GM12878 (cell line): ENCODE measurements at regions not wholly inside any gene's neighbourhood (a gene's known extent, or its start where the extent isn't known, plus 50 kb on each side); places are given as distances from the start of the nearest gene placed in this dataset.

Source experiments
- ATAC-seq: fragments of 200-7000 bp; cut with Tn5 transposase; 3 replicates; pipeline ENCODE4 v1.9.1; 2020; ENCODE audit warnings: mild to moderate bottlenecking, moderate library complexity
- BruUV-seq: library from RNA; stranded (reverse); fragments of 400-500 nt; replicated peaks from 2 replicates; lab custom pipeline; 2021; lab: Mats Ljungman, UMichigan
- CTCF ChIA-PET: fragments of 300-600 bp; sonication (Branson Sonifier 250); formaldehyde crosslinking; extraction: SDS; loops from one replicate; lab custom pipeline; 2021; ENCODE audit warnings: inconsistent platforms; lab: Yijun Ruan, JAX
- POLR2A ChIA-PET: fragments of 350-600 bp; formaldehyde crosslinking; extraction: SDS; loops from one replicate; lab custom pipeline; 2021; ENCODE audit warnings: inconsistent platforms; lab: Charles Lee
- RAD21 ChIA-PET: fragments of 300-600 bp; sonication (Branson Sonifier 250); formaldehyde crosslinking; loops from one replicate; lab custom pipeline; 2023; ENCODE audit warnings: antibody characterized with exemption; ENCODE audit not compliant: unreplicated experiment; lab: Charles Lee
- SMC1A ChIA-PET: fragments of 300-600 bp; sonication (Branson Sonifier 250); formaldehyde crosslinking; loops from one replicate; lab custom pipeline; 2023; ENCODE audit not compliant: unreplicated experiment, uncharacterized antibody; lab: Charles Lee
- DNase-seq: peaks from one replicate; pipeline ENCODE4 v3.0.0-alpha.2; 2011; ENCODE audit warnings: low read depth, low spot score
- FAIRE-seq: peaks from 3 replicates; lab custom pipeline; 2011; peaks lifted over from hg19 to GRCh38; lab: Jason Lieb, UNC
- H2AFZ ChIP-seq: 2 replicates; pipeline ENCODE4 v1.6.0; 2011; ENCODE audit warnings: low read depth, low read length, control low read depth; ENCODE audit not compliant: control insufficient read depth
- H3K27ac ChIP-seq: 2 replicates; pipeline ENCODE4 v1.5.1; 2011; ENCODE audit warnings: control low read depth; ENCODE audit not compliant: control insufficient read depth, insufficient read depth
- H3K27me3 ChIP-seq, 2 experiments: replicated peaks in 1 of 2; 2 replicates each; pipeline versions ENCODE4 v1.6.0 to v1.6.1; 2011; ENCODE audit warnings: low read length in 1 of 2; ENCODE audit not compliant: control insufficient read depth in 2 of 2, insufficient read depth in 2 of 2
- H3K36me3 ChIP-seq, 2 experiments: 2 replicates each; pipeline ENCODE4 v1.5.1; 2011; ENCODE audit warnings: low read length in 1 of 2; ENCODE audit not compliant: control insufficient read depth in 2 of 2, insufficient read depth in 2 of 2
- H3K4me1 ChIP-seq: 2 replicates; pipeline ENCODE4 v1.6.1; 2011; ENCODE audit warnings: mild to moderate bottlenecking, low read length, moderate library complexity, mixed read lengths; ENCODE audit not compliant: control insufficient read depth, insufficient read depth
- H3K4me2 ChIP-seq: 2 replicates; pipeline ENCODE4 v1.6.0; 2011; ENCODE audit warnings: control low read depth; ENCODE audit not compliant: control insufficient read depth, insufficient read depth
- H3K4me3 ChIP-seq: fragments of 200-600 bp; sonication (generic); 2 replicates; pipeline ENCODE4 v1.5.1; 2016
- H3K79me2 ChIP-seq: 2 replicates; pipeline ENCODE4 v1.6.0; 2011; ENCODE audit warnings: low read length; ENCODE audit not compliant: control insufficient read depth, insufficient read depth
- H3K9ac ChIP-seq: 2 replicates; pipeline ENCODE4 v1.8.0; 2011; ENCODE audit warnings: low read length, control low read depth, mixed read lengths; ENCODE audit not compliant: control insufficient read depth, insufficient read depth
- H3K9me3 ChIP-seq: replicated peaks from 3 replicates; pipeline ENCODE4 v1.5.1; 2011; ENCODE audit warnings: mild to moderate bottlenecking, low read length; ENCODE audit not compliant: control insufficient read depth, insufficient read depth
- H4K20me1 ChIP-seq: 2 replicates; pipeline ENCODE4 v1.6.0; 2011; ENCODE audit not compliant: control insufficient read depth, insufficient read depth
- CREM ChIP-seq: IDR thresholded peaks from 2 replicates; pipeline ENCODE4 v1.6.1; 2014; ENCODE audit warnings: antibody characterized with exemption, low read depth
- LARP7 ChIP-seq: fragments of 450-650 bp; IDR thresholded peaks from 2 replicates; pipeline ENCODE4 v1.6.1; 2017; ENCODE audit warnings: mild to moderate bottlenecking
- MTA2 ChIP-seq: fragments of 450-650 bp; IDR thresholded peaks from 2 replicates; pipeline ENCODE4 v1.6.1; 2016; ENCODE audit warnings: low read depth, mild to moderate bottlenecking, moderate library complexity
- NFXL1 ChIP-seq: fragments of 450-650 bp; IDR thresholded peaks from 2 replicates; pipeline ENCODE4 v1.6.1; 2017; ENCODE audit warnings: antibody characterized with exemption, mild to moderate bottlenecking, borderline replicate concordance
- YBX1 ChIP-seq: fragments of 450-650 bp; IDR thresholded peaks from 2 replicates; pipeline ENCODE4 v1.6.1; 2016; ENCODE audit warnings: antibody characterized with exemption
- ZNF207 ChIP-seq: fragments of 450-650 bp; IDR thresholded peaks from 2 replicates; pipeline ENCODE4 v1.6.1; 2014; ENCODE audit warnings: antibody characterized with exemption, mild to moderate bottlenecking, borderline replicate concordance
- ZNF274 ChIP-seq: IDR thresholded peaks from one replicate; pipeline ENCODE4 v1.8.0; 2011; ENCODE audit not compliant: insufficient read length, insufficient read depth
- ZSCAN29 ChIP-seq: fragments of 450-650 bp; IDR thresholded peaks from 2 replicates; pipeline ENCODE4 v1.6.1; 2017; ENCODE audit warnings: mild to moderate bottlenecking, moderate library complexity
- WGBS: methylation state at CpG from one replicate; pipeline ENCODE4 v1.1.6; 2016; ENCODE audit warnings: low lambda C conversion rate; ENCODE audit not compliant: insufficient replicate concordance, insufficient coverage; ENCODE audit errors: missing lambda C conversion rate; 5-methylcytosine and 5-hydroxymethylcytosine counted together
- in situ Hi-C: fragments of 300-500 bp; cut with MboI; formaldehyde crosslinking; loops from 9 replicates; pipeline ENCODE4 v1.14.3; 2018; ENCODE audit warnings: mixed read lengths
- intact Hi-C: fragments of 100-400 bp; cut with micrococcal nuclease; formaldehyde crosslinking; loops from one replicate; pipeline ENCODE4 v1.14.2; 2022; ENCODE audit not compliant: unreplicated experiment
- TF ChIP-seq, protein P1 (sequence below): fragments of 450-650 bp; IDR thresholded peaks from 2 replicates; pipeline ENCODE4 v1.6.1; 2016; ENCODE audit warnings: mild to moderate bottlenecking

DNA sequence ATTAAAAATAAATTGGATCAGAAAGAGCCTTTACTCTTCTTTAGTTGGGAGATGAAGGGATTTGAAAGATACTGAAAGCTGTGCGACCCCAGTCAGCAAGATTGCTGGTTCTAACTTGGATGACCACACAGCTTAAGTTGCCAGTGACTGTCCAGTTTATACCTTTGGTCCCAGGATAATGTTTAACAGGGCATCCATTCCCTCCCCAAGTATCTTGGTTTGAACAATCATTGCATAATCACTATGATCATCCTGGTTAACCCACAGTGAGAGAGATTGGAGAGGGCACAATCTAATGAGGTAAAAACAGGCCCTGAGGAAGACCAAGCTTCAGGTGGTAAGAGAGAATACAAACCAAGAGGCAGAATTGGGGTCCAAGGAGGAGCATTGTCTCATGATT lies 798.3 kb downstream of the MAFB start:
- H3K4me3 ChIP-seq: no peak overlapping the region
- H3K27ac ChIP-seq: no peak overlapping the region
- DNase-seq (no peak), ATAC-seq (no peak), FAIRE-seq (no peak)
- H2AFZ ChIP-seq: no peak overlapping the region
- RAD21 ChIA-PET: no interaction called here
- no peaks in the 10 kb centered on the region for H3K36me3 ChIP-seq
- WGBS: 44% methylated on average over 1 of the region's 1 CpG
- H3K9me3 ChIP-seq: no peaks in the 10 kb centered on the region
- H3K9ac ChIP-seq: no peak overlapping the region
- no peaks in the 10 kb centered on the region for H3K79me2 ChIP-seq
- intact Hi-C loops: no loop called here
- no peaks in the 10 kb centered on the region for H4K20me1 ChIP-seq
- H3K4me1 ChIP-seq: no peaks in the 10 kb centered on the region
- H3K27me3 ChIP-seq: no peaks in the 10 kb centered on the region
- POLR2A ChIA-PET: no interaction called here
- CTCF ChIA-PET: interaction anchor here (0.9 kb wide), 1 partner anchor 622 kb away, joined by 3 read pairs; no protein-coding TSS in a partner anchor
- no peak overlapping the region for H3K4me2 ChIP-seq
- TF ChIP-seq LARP7 (no peak), CREM (no peak), YBX1 (no peak), NFXL1 (no peak), ZNF207 (no peak), MTA2 (no peak), ZNF274 (no peak), ZSCAN29 (no peak)
- TF ChIP-seq, protein P1, sequence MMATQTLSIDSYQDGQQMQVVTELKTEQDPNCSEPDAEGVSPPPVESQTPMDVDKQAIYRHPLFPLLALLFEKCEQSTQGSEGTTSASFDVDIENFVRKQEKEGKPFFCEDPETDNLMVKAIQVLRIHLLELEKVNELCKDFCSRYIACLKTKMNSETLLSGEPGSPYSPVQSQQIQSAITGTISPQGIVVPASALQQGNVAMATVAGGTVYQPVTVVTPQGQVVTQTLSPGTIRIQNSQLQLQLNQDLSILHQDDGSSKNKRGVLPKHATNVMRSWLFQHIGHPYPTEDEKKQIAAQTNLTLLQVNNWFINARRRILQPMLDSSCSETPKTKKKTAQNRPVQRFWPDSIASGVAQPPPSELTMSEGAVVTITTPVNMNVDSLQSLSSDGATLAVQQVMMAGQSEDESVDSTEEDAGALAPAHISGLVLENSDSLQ: no peak
- TF ChIP-seq, all 136 proteins: peak for 0
- BruUV-seq: no TSS peak
- SMC1A ChIA-PET: no interaction called here
- in situ Hi-C loops: no loop called here
